ENCODE measurements at regions not wholly inside any gene's neighbourhood (a gene's known extent, or its start where the extent isn't known, plus 50 kb on each side); places are given as distances from the start of the nearest gene placed in this dataset.

- peaks cover 47% of the 10 kb centered on the region for H3K4me1 Mint-ChIP-seq
- ATAC-seq, result no peak
- no peak overlapping the region for H3K4me3 Mint-ChIP-seq
These were observed 212.1 kb downstream of the PHLDA1 start for GRCh38 chr12:75819512-75819911.

GRCh38 chr12:75818863-75819262 lies 212.7 kb downstream of the PHLDA1 start:
- peaks cover 2% of the 10 kb centered on the region for H3K27me3 Mint-ChIP-seq (ENCODE audit: low read depth)
- POLR2A ChIA-PET, result no interaction called here
- 0 out of 2 replicates have a peak, but pooled peaks cover 4% of the 10 kb centered on the region for H3K9me3 Mint-ChIP-seq
- ATAC-seq, result no peak
- CTCF ChIA-PET, result no interaction called here
- TF ChIP-seq FOXK1 (CRISPR knock-in tag; IDR thresholded peaks at IDR 0.05) (no peak), JUN (CRISPR knock-in tag; IDR thresholded peaks at IDR 0.05) (no peak), SMAD4 (CRISPR knock-in tag; IDR thresholded peaks at IDR 0.05) (no peak), TP53 (CRISPR knock-in tag; IDR thresholded peaks at IDR 0.05) (no peak), ZSCAN18 (CRISPR knock-in tag; IDR thresholded peaks at IDR 0.05) (no peak), ZBTB21 (CRISPR knock-in tag; IDR thresholded peaks at IDR 0.05; ENCODE audit: borderline replicate concordance) (no peak), TCF7 (CRISPR knock-in tag; IDR thresholded peaks at IDR 0.05; ENCODE audit: low read depth) (no peak), ATF3 (CRISPR knock-in tag; conservative IDR thresholded peaks at IDR 0.05) (no peak), NFYB (CRISPR knock-in tag; conservative IDR thresholded peaks at IDR 0.05; ENCODE audit: low read depth) (no peak), ATF6 (CRISPR knock-in tag; IDR thresholded peaks at IDR 0.05) (no peak), NR1H2 (CRISPR knock-in tag; IDR thresholded peaks at IDR 0.05) (no peak), RELA (CRISPR knock-in tag; IDR thresholded peaks at IDR 0.05; ENCODE audit: borderline replicate concordance) (no peak)
- TF ChIP-seq, protein P1, sequence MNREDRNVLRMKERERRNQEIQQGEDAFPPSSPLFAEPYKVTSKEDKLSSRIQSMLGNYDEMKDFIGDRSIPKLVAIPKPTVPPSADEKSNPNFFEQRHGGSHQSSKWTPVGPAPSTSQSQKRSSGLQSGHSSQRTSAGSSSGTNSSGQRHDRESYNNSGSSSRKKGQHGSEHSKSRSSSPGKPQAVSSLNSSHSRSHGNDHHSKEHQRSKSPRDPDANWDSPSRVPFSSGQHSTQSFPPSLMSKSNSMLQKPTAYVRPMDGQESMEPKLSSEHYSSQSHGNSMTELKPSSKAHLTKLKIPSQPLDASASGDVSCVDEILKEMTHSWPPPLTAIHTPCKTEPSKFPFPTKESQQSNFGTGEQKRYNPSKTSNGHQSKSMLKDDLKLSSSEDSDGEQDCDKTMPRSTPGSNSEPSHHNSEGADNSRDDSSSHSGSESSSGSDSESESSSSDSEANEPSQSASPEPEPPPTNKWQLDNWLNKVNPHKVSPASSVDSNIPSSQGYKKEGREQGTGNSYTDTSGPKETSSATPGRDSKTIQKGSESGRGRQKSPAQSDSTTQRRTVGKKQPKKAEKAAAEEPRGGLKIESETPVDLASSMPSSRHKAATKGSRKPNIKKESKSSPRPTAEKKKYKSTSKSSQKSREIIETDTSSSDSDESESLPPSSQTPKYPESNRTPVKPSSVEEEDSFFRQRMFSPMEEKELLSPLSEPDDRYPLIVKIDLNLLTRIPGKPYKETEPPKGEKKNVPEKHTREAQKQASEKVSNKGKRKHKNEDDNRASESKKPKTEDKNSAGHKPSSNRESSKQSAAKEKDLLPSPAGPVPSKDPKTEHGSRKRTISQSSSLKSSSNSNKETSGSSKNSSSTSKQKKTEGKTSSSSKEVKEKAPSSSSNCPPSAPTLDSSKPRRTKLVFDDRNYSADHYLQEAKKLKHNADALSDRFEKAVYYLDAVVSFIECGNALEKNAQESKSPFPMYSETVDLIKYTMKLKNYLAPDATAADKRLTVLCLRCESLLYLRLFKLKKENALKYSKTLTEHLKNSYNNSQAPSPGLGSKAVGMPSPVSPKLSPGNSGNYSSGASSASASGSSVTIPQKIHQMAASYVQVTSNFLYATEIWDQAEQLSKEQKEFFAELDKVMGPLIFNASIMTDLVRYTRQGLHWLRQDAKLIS (CRISPR knock-in tag; IDR thresholded peaks at IDR 0.05; ENCODE audit: borderline replicate concordance), result no peak
- TF ChIP-seq, protein P2, sequence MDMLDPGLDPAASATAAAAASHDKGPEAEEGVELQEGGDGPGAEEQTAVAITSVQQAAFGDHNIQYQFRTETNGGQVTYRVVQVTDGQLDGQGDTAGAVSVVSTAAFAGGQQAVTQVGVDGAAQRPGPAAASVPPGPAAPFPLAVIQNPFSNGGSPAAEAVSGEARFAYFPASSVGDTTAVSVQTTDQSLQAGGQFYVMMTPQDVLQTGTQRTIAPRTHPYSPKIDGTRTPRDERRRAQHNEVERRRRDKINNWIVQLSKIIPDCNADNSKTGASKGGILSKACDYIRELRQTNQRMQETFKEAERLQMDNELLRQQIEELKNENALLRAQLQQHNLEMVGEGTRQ (CRISPR knock-in tag; IDR thresholded peaks at IDR 0.05), result no peak
- H3K4me3 Mint-ChIP-seq, result no peak overlapping the region
- no peak for DNase-seq (ENCODE audit: low spot score)
- peaks cover 44% of the 10 kb centered on the region for H3K4me1 Mint-ChIP-seq
- no peak overlapping the region for H3K27ac Mint-ChIP-seq
- no peaks in the 10 kb centered on the region for H3K36me3 Mint-ChIP-seq

More at GRCh38 chr12:75819512-75819911, 212.1 kb downstream of the PHLDA1 start:
- 0 out of 2 replicates have a peak, but pooled peaks cover 4% of the 10 kb centered on the region for H3K9me3 Mint-ChIP-seq
- TF ChIP-seq EMX1 (CRISPR knock-in tag; IDR thresholded peaks at IDR 0.05) (no peak), TEAD4 (CRISPR knock-in tag; IDR thresholded peaks at IDR 0.05) (no peak), GRHL2 (CRISPR knock-in tag; IDR thresholded peaks at IDR 0.05; ENCODE audit: insufficient replicate concordance, severe bottlenecking) (no peak)
- TF ChIP-seq, protein P3, sequence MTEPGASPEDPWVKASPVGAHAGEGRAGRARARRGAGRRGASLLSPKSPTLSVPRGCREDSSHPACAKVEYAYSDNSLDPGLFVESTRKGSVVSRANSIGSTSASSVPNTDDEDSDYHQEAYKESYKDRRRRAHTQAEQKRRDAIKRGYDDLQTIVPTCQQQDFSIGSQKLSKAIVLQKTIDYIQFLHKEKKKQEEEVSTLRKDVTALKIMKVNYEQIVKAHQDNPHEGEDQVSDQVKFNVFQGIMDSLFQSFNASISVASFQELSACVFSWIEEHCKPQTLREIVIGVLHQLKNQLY (CRISPR knock-in tag; IDR thresholded peaks at IDR 0.05), result no peak
- CTCF ChIA-PET, result no interaction called here
- H3K27ac Mint-ChIP-seq, result no peak overlapping the region
- POLR2A ChIA-PET, result no interaction called here
- no peaks in the 10 kb centered on the region for H3K36me3 Mint-ChIP-seq
- no peaks in the 10 kb centered on the region for H3K27me3 Mint-ChIP-seq (ENCODE audit: low read depth)
- DNase-seq (ENCODE audit: low spot score), result no peak

All from WTC11 (cell line).